T-helper 2 cell (primary cell): ENCODE measurements at regions not wholly inside any gene's neighbourhood (a gene's known extent, or its start where the extent isn't known, plus 50 kb on each side); places are given as distances from the start of the nearest gene placed in this dataset.
A peak's percentile ranks its signal among the peaks of the same experiment; 100 is the strongest.
"Not testable (repeated sequence)": the region's sequence is repeated elsewhere in the genome, so short reads cannot be mapped to it uniquely, and the experiment has no call there.

ENCODE experiments used
- DNase-seq, 5 experiments: peaks; one replicate each; pipeline versions ENCODE4 v3.0.0 to v3.0.0-alpha.2; 2012 to 2022

DNA sequence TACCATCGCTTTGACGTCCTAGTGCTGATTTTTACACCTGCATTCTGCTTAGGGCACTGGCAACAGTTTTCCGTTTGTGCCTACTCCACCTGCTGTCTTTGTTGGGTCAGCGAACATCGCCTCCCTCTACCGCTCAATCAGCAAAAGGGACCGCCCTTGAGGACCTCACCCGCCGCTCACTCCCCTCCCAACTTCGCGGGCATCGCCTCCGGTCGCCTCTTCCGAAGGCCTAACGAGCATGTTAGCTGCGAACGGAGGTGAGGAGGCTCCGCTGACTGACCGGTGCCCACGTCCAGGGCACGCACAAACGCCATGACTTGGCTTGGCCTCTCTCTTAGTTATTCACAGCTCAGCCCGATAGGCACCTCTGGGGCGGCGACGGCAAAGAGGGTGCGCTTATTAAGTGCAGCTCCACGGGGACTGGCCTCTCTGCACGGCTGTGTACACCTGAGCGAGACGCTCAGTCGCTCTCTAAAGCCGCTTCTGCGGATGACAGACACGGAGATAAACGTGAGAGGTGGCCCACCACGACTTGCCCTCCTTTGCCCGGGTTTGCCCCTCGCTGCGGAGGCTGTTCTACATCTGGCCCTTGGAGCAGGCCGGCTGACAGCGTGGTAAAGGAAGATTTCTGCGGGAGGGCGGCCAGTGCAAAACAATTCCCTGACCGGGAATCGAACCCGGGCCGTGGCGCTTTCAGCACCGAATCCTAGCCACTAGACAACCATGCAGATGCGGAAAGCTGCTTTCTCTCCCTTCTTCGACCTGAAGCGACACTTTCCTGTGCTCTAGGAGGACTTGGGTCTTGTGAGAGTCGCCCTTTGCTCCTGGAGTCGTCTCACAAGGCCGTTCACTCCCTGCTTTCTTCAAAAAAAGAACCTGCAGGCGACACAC lies 81.6 kb upstream of the FCGR1A start:
- not testable (repeated sequence) for DNase-seq

- DNase-seq: peak in 4 of 5 experiments; percentile 14 to 68 (median 50)
Measured at GRCh38 chr1:149708192-149708853, 74.2 kb upstream of the FCGR1A start.

- not testable (repeated sequence) for DNase-seq
Measured at GRCh38 chr1:149711651-149712050, 70.8 kb upstream of the FCGR1A start.

- peak in 2 of 5 experiments; percentile 10 to 57 for DNase-seq
Measured at GRCh38 chr1:149712154-149712927, 70.2 kb upstream of the FCGR1A start.

GRCh38 chr1:149713513-149713912 lies 69.0 kb upstream of the FCGR1A start:
- not testable (repeated sequence) for DNase-seq

DNA sequence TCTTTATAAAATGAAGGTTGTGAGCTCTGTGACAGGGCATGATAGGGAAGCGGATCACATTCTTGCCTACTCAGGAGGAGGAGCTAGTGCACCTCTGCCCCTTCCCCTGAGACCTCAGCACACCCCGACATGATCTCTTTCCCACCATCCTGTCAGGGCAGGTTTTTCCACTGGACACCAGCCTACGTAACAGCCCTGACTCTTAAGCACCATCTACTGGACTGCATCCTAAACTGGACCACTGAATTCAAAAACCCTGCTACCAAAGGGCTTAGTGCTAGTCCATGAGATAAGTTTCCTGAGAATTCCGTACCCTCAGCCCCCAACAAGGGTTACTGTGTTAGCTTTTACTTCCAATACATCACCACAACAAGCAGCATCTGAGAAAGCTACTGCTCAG lies 68.5 kb upstream of the FCGR1A start:
- not testable (repeated sequence) for DNase-seq

GRCh38 chr1:149724618-149725302 lies 57.7 kb upstream of the FCGR1A start:
- DNase-seq: not testable (repeated sequence)

- not testable (repeated sequence) for DNase-seq
Measured at GRCh38 chr1:149726688-149727087, 55.8 kb upstream of the FCGR1A start.

DNA sequence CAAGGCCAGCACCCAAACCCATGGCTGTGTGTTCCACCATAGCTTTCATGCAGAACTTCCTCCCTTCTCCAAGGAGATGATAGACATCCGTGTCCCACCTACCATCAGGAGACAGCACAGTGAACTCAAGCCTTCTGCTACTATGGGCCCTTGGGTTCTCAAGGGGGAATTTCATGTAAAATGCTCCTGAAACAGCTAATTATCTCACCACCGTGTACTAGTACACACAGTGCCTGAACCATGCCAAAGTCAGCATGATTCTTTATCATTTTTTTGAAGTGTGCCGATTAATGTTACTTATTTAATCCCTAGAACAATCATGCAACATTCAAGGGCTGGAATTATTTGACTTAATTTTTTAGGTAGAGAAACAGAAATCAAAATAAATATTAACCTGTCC lies 53.9 kb upstream of the FCGR1A start:
- not testable (repeated sequence) for DNase-seq
